Activated CD4-positive, alpha-beta T cell treated with anti-CD3 and anti-CD28 coated beads, Interleukin-2, Interleukin-6, amounts not matched to agents 100 ng/mL and 50 ng/mL, durations not matched to agents 16 hours and 8 hours (primary cell): ENCODE measurements at regions not wholly inside any gene's neighbourhood (a gene's known extent, or its start where the extent isn't known, plus 50 kb on each side); places are given as distances from the start of the nearest gene placed in this dataset.
"Not testable (repeated sequence)": the region's sequence is repeated elsewhere in the genome, so short reads cannot be mapped to it uniquely, and the experiment has no call there.

Source experiments
- DNase-seq: peaks from one replicate; pipeline ENCODE4 v3.0.0-alpha.2; 2020

GRCh38 chr12:114863911-114864310 lies 179.9 kb upstream of the TBX3 start:
- no peak for DNase-seq

GRCh38 chr12:114860969-114861368 lies 177.0 kb upstream of the TBX3 start:
- no peak for DNase-seq

DNA sequence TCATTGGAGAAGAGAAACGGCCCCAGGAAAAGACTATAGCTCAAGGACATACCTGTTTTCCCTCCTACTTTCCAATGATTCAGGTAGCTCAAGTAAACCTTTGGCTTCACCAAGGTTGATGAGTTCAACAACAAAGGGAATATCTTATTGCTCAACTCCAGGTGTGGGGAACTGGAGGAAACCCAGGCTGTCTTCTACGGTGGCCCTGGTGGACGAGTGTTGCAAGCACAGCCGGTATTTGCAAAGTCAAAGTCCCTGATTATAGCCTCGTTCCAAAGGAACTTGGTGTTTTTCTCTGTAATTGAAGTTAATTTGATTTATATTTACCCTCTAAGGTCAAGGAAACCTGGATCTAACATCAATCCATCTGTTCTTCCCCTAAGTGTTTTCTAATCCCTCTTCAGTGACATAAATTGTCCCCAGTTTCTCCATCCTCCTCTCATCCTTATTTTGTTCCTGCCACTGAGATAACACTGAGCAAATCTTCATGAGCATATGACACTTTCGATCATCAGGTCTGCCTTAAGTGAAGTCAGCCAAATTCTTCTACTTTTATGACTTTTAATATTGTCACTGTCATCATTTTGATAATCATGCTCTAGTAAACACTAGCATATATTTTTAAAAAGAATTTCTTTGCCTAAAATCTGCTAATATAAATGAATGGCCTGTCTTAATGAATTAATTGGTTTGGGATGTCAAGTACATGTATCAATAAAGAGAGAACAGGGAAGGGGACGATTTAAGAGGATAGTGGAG lies 174.6 kb upstream of the TBX3 start:
- no peak for DNase-seq

DNA sequence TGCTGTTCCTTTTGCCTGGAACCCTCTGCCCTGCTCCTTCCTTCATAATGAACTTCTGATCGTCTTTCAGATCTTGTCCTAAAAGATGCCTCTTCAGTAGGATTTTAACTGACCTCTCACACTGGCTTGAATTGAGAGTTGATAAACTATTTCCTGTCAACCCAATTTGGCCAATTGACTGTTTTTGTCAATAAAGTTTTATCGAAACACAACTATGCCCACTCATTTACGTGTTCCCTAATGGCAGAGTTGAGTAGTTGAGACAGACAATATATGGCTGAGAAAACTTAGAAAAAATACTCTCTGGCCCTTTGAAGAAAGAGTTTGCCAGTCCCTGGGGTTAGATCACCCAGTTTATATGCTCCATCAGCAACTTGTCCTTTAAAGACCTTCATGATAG lies 171.7 kb upstream of the TBX3 start:
- DNase-seq = no peak

GRCh38 chr12:114852976-114853529 lies 169.1 kb upstream of the TBX3 start:
- DNase-seq = no peak

DNA sequence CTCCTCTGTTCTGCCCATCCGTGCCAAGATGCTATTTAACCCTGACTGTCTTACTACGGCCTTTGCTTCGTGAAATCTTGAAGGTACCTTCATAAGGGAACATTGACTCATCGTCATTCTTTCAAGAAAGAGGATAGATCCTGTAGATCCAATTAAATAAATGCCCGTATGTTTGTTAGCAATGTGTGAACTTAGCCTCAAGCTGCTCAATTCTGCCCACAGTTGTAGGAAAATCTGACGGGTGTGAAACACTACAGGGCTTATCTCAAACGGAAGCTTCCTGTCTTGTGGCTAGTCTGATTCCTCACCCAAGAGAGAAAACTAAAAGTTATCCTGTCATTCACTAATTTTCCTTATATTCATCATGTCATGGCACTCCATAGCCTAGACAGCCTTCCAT lies 168.0 kb upstream of the TBX3 start:
- DNase-seq = no peak

- no peak for DNase-seq
Measured at GRCh38 chr12:114850661-114851275, 166.8 kb upstream of the TBX3 start.

DNA sequence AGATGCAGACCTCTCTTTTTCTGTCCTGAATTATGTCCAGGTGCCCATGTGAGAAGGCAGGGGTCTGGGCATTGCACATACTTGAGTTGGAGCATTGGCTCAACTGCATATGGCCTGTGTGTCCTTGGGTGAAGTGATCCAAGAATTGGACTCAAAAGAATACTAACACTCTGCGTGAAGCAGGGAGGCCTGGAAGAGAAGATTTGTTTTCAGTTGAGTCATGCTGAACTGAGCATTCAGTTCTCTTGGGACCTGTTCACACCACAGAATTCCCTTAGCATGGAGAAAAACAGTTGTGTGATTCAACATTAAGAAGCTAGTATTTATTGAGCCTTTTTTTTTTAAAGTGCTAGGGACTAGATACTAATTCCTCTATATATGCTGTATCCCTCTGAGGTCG lies 164.7 kb upstream of the TBX3 start:
- DNase-seq = no peak

DNA sequence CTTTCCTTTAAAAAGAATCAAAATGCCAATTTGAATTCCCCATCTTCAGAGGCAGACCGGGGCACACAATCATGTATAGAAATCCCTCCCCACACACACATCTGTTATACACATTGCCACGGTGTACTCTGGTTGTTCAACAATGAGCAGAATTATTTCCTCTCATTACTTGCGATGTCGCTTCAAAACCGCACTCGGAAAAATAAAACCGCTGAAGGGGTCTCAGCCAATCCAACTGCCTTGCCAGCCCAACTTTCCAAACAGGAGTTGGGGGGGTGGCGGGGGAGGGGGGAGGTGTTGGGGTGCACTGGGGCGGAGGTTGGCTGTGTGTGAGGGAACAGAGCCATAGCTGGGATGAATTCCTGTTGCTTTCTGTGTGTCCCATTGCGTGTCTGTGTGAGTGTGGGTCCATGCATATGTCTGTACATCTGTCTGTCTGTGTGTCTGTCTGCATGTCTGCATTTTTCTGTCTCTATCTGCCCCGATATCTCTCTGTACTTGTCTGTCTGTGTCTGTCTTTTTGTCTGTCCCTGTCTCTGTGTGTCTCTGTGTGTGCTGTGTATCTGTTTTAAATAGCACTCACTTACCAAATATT lies 163.6 kb upstream of the TBX3 start:
- no peak for DNase-seq

DNA sequence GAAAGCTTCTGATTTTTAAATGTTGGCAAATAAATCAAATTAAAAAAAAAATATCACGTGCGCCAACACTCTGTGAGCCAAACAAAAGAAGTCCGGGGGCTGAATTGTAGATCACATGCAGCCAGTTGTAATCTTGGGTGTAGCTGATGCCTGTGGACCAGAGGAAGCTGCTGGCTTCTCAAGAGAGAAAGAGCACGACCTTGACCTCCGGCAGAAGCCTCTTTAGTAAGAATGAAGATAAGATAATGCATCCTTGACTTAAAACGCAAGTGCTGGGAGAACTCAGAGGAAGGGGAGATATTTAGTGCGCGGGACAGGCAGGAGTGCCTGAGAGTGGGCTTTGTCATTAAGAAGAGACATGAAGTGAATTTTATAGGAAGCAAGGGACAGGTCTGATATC lies 162.8 kb upstream of the TBX3 start:
- no peak for DNase-seq

DNA sequence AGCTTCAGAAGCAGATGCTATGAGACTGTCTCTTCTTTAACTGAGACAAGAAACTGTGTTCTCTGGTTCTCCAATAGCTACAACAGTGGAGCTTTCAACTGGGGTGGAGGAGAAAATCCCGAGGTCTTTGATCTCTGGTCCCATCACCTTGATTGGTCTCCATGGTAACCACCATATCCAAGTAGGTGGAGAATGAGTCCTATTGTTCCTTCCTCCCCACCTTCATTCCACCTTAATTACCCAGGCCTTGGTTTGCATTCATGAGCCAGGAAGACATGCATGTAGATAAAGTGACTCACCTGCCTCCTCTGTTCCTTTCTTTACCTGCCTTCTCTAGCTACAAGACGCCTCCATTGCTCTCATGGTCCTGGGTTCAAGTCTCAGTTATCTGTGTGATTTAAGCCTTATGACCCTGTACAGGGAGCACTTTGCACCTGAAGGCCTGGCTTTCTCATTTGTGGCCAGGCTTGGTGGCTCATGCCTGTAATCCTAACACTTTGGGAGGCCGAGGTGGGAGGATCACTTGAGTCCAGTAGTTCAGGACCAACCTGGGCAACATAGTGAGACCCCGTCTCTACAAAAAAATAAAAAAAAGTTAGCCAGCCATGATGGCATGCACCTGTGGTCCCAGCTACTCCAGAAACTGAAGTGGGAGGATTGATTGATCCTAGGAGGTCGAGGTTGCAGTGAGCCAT lies 157.7 kb upstream of the TBX3 start:
- no peak for DNase-seq

DNA sequence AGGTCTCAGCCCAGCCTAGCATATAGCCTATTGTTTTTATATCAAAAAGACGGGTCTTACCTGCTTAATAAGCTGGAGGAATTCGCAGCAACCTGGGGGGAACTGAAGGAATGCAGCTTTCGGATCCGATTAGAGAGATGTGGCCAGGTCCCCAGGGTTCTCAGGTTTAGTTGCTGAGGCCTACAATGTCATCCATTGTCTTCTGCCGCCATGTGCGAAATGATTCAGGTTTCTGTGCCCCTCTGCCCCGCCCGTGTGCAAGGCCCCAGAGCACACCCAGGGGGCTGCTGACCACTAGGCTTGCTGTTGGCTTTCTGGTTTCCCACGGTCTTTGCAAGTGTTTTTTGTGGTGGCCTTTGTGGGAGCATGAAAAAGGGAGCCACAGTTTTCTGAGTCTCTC lies 154.5 kb upstream of the TBX3 start:
- DNase-seq = no peak

- DNase-seq = no peak
Measured at GRCh38 chr12:114836609-114837008, 152.6 kb upstream of the TBX3 start.

DNA sequence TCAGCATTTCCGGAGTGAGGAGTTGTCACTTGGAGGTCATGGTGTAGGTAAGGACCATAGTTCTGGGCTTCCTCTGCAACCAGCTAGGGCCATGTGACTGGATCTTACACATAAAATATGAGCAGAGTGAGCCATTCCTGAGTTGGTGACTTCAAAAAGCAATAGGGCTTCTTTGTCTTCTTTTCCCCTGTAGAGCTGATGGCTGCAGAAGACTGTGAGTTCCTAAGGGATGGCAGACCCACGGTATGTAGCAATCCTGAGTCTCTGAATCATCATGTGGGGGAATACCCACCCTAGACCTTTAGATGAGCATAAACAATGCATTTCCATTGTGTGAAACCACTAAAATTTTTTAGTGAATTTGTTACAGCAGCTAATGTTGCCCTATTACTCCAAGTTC lies 151.1 kb upstream of the TBX3 start:
- DNase-seq = no peak

- DNase-seq = no peak
Measured at GRCh38 chr12:114834621-114835020, 150.6 kb upstream of the TBX3 start.

DNA sequence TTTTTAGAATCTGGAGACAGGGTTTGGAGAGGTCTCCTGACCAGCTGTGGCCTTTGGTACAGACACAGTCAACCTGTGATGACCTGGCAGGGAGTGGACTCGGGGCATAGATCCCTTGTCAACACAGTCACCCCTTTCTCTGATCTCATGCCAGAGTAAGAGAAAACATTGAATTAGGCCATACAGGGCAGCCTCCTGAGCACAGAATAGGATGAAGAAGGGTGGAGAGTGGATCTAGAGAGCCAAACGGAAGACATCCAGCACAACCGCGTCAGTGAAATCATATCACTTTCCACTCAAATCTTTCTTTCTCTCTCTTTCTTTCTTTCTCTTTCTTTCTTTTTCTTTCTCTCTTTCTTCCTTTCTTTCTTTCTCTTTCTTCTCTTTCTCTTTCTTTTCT lies 145.9 kb upstream of the TBX3 start:
- no peak for DNase-seq

GRCh38 chr12:114829244-114829643 lies 145.3 kb upstream of the TBX3 start:
- not testable (repeated sequence) for DNase-seq

GRCh38 chr12:114827461-114827860 lies 143.5 kb upstream of the TBX3 start:
- DNase-seq = no peak

GRCh38 chr12:114826244-114826643 lies 142.3 kb upstream of the TBX3 start:
- no peak for DNase-seq

DNA sequence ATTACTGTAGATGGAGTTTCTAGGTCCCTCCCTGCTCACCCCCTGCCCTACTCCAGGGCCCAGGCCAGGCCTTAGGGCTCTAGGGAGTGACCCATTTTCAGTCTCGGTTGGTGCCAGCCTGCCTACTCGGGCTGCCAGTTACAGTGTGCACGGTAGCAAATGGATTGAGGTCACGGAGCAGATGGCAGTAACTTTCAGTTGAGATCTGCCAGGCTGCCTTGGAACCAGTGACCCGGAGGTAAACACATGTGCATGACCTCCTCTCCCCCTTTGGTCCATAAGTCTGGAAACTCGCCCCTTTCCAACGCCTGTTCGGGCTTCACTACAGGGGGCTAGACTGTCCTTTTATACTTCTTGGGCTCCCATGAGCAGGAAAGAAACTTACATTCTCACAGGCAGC lies 139.7 kb upstream of the TBX3 start:
- no peak for DNase-seq

GRCh38 chr12:114821570-114821969 lies 137.6 kb upstream of the TBX3 start:
- DNase-seq = no peak

DNA sequence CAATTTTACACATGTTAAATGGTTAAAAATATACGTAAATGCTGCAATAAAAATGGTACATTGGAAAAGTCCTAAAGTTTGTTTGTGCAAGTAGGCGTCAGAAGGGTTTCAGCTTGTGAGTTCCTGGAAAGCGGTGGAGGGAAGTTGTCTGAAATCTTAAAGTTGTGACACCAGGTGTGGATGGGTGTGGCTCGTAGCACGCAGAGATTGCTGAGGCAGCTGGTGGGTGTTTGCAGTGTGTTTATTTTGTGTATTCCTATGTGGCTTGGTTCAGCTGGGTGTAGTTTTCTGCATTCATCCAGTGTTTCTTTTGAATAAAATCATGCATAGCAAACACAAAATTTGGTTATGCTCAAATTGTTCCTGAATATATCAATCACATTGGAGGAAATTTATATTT lies 136.8 kb upstream of the TBX3 start:
- no peak for DNase-seq

DNA sequence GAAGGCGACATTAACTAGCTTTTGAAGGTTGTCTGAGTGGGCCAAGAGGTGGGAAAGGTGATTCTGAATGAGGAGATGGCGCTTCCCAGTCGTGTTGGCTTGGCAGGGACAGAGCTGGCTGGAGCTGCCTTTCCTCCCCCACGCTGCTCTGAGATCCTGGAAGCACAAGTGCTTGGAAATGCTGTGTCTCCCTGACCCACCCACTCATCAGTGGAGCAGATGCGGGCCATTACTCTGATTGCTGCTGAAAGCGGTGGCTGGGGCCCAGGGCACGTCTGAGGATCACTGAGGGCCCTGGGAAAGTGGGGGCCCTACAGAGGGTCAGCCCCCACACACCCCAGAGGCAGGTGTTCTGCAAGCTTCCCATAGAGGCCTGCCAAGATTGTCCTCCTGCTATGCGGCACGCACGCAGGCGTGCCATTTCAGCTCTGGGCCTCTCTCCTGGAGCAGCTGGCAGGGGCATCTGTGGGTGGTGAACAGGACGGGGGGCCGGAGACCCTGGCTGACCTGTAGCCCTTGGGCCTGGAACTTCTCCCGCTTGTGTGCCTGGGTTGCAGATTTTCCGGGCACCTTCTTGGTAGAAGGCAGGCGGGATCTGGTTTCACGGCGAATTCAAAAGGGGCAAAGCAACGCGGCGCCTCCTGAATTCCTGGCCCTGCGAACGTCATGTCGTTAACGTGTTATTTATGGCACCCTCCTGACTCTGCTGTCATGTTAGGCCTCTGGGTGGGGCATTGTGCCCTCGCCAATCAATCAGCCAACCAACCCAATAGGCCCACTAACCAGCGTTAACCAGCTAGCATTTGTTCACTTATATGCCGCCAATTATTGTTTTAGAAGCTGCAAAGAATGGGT lies 133.8 kb upstream of the TBX3 start:
- DNase-seq = no peak
